Peyer's patch (tissue), 4 donors: ENCODE measurements at regions not wholly inside any gene's neighbourhood (a gene's known extent, or its start where the extent isn't known, plus 50 kb on each side); places are given as distances from the start of the nearest gene placed in this dataset.

Experiments used
- CTCF ChIP-seq, 6 experiments: fragments of 450-650 bp in 4 of 6; fragments of 200-600 bp in 2 of 6; sonication (generic) in 1 of 6; IDR thresholded peaks; one replicate each; pipeline ENCODE4 v1.5.1; 2017 to 2019; ENCODE audit warnings: antibody characterized with exemption in 6 of 6, mild to moderate bottlenecking in 3 of 6, moderate library complexity in 1 of 6
- POLR2A ChIP-seq, 2 donors: fragments of 450-650 bp; IDR thresholded peaks; one replicate each; pipeline ENCODE4 v1.5.1; 2017; ENCODE audit warnings: antibody characterized with exemption in 2 of 2, mild to moderate bottlenecking in 2 of 2, moderate library complexity in 2 of 2

DNA sequence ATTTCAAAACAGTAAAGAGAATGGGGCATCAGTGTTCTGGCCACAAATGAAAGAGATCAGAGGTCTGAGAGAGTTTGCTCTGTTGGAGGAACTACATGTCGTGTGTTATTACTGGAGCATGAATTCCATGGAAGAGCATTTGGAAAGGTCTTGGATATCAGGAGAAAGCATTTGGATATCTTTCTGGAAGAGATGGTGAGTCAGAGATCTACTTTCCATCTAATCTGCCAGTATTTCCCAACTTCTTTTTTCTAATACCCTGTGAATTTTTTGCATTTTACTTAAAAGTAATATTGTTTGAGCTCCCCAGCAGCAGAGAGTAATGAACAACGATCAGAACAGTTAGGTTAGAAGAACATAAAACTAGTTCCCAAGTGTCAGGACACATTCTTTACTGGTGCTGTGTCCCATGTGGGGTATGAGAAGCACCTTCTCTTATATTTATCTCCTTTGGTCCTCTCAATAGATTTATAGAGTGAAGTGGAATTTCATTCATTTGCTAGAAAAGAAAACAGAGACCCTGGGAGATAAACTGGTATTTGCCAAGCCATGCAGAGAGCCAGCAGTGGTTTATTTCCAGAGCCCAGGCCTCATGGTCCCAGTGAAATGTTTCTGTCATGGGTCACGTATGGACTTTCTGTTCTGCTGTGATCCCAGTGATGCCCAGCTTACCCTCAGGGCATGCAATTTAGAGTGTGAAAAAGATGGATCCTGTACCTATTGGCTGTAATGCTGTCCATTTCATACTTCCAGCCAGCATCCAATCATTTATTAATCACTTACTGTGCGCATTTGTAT lies 130.8 kb upstream of the NT5C1B start:
- TF ChIP-seq CTCF (IDR thresholded peaks at IDR 0.05) (no peak), POLR2A (IDR thresholded peaks at IDR 0.05) (no peak)
